Endodermal cell (in vitro differentiated cells): ENCODE measurements at regions not wholly inside any gene's neighbourhood (a gene's known extent, or its start where the extent isn't known, plus 50 kb on each side); places are given as distances from the start of the nearest gene placed in this dataset.

Source experiments
- DNase-seq: peaks from one replicate; pipeline ENCODE4 v3.0.0-alpha.2; 2017
- H3K27ac ChIP-seq: 2 replicates; pipeline ENCODE4 v1.5.1; 2013; ENCODE audit warnings: mild to moderate bottlenecking, low read depth, low read length, moderate library complexity
- H3K27me3 ChIP-seq: 2 replicates; pipeline ENCODE4 v1.6.1; 2013; ENCODE audit warnings: mild to moderate bottlenecking, low read length, moderate library complexity; ENCODE audit not compliant: insufficient read depth, control insufficient read depth, poor library complexity, severe bottlenecking
- H3K36me3 ChIP-seq: 2 replicates; pipeline ENCODE4 v1.7.0; 2013; ENCODE audit warnings: mild to moderate bottlenecking, low read length, moderate library complexity; ENCODE audit not compliant: control insufficient read depth, insufficient read depth
- H3K4me1 ChIP-seq: one replicate; pipeline ENCODE4 v1.7.0; 2013; ENCODE audit warnings: low read length; ENCODE audit not compliant: control insufficient read depth, insufficient read depth
- H3K4me3 ChIP-seq: 2 replicates; pipeline ENCODE4 v1.5.1; 2013; ENCODE audit warnings: mild to moderate bottlenecking, low read length, moderate library complexity
- H3K9ac ChIP-seq: 2 replicates; pipeline ENCODE4 v1.6.1; 2013; ENCODE audit warnings: mild to moderate bottlenecking, low read length, moderate library complexity; ENCODE audit not compliant: poor library complexity, severe bottlenecking; ENCODE audit errors: extremely low read depth
- H3K9me3 ChIP-seq: 2 replicates; pipeline ENCODE4 v1.6.1; 2013; ENCODE audit warnings: mild to moderate bottlenecking, low read length, moderate library complexity; ENCODE audit not compliant: control insufficient read depth
- H3K27ac Mint-ChIP-seq: 2 replicates; pipeline ENCODE4 v1.8.0; 2020; ENCODE audit warnings: mixed read lengths
- H3K27me3 Mint-ChIP-seq: 2 replicates; pipeline ENCODE4 v1.8.0; 2021; ENCODE audit warnings: mild to moderate bottlenecking, mixed read lengths; ENCODE audit not compliant: insufficient read depth
- H3K36me3 Mint-ChIP-seq: 2 replicates; pipeline ENCODE4 v1.8.0; 2020; ENCODE audit warnings: low read depth, mixed read lengths
- H3K4me1 Mint-ChIP-seq: 2 replicates; pipeline ENCODE4 v1.8.0; 2020; ENCODE audit warnings: mixed read lengths
- H3K4me3 Mint-ChIP-seq: 2 replicates; pipeline ENCODE4 v1.8.0; 2020; ENCODE audit warnings: mild to moderate bottlenecking, moderate library complexity, mixed read lengths
- H3K9me3 Mint-ChIP-seq: 2 replicates; pipeline ENCODE4 v1.8.0; 2020; ENCODE audit warnings: mild to moderate bottlenecking, mixed read lengths
- CTCF ChIP-seq: fragments of 200-600 bp; sonication (generic); conservative IDR thresholded peaks from 2 replicates; pipeline ENCODE4 v1.5.0; 2021; ENCODE audit warnings: antibody characterized with exemption, mild to moderate bottlenecking
- WGBS, 2 experiments: methylation state at CpG; one replicate each; pipeline versions ENCODE4 v1.1.5 to v1.1.7; 2013; ENCODE audit warnings: missing lambda C conversion rate in 2 of 2, mixed read lengths in 1 of 2; ENCODE audit not compliant: insufficient coverage in 1 of 2, insufficient read length in 1 of 2; 5-methylcytosine and 5-hydroxymethylcytosine counted together

- TF ChIP-seq CTCF = no peak
Observed at GRCh38 chr13:31867709-31868108, 128.4 kb downstream of the RXFP2 start.

GRCh38 chr13:31869582-31869981 lies 130.3 kb downstream of the RXFP2 start:
- H3K9me3 Mint-ChIP-seq = no peaks in the 10 kb centered on the region

More at GRCh38 chr13:31867709-31868108, 128.4 kb downstream of the RXFP2 start:
- Histone ChIP-seq H3K4me1 (no peaks in the 10 kb centered on the region), H3K36me3 (no peaks in the 10 kb centered on the region), H3K4me3 (no peak overlapping the region), H3K9me3 (no peaks in the 10 kb centered on the region), H3K9ac (no peak overlapping the region), H3K27me3 (no peaks in the 10 kb centered on the region), H3K27ac (no peak overlapping the region)
- Mint-ChIP-seq H3K4me1 (no peaks in the 10 kb centered on the region), H3K27me3 (no peaks in the 10 kb centered on the region), H3K4me3 (no peak overlapping the region), H3K36me3 (no peaks in the 10 kb centered on the region), H3K9me3 (no peaks in the 10 kb centered on the region), H3K27ac (no peak overlapping the region)
- no peak for DNase-seq

GRCh38 chr13:31870511-31870910 lies 131.2 kb downstream of the RXFP2 start:
- H3K27me3 ChIP-seq = no peaks in the 10 kb centered on the region
- WGBS, 2 experiments = 88% methylated on average over 2 of the region's 2 CpGs; no CpG with 5 or more reads in 1 of the 2 experiments
- no peaks in the 10 kb centered on the region for H3K36me3 Mint-ChIP-seq
- H3K9me3 Mint-ChIP-seq = no peaks in the 10 kb centered on the region
- TF ChIP-seq CTCF = no peak
- no peak overlapping the region for H3K27ac ChIP-seq
- H3K9ac ChIP-seq = no peak overlapping the region
- H3K36me3 ChIP-seq = no peaks in the 10 kb centered on the region
- peaks cover 4% of the 10 kb centered on the region for H3K4me1 Mint-ChIP-seq
- DNase-seq = no peak
- no peak overlapping the region for H3K4me3 ChIP-seq
- H3K27me3 Mint-ChIP-seq = no peaks in the 10 kb centered on the region
- H3K4me1 ChIP-seq = no peaks in the 10 kb centered on the region
- no peaks in the 10 kb centered on the region for H3K9me3 ChIP-seq
- H3K27ac Mint-ChIP-seq = no peak overlapping the region
- H3K4me3 Mint-ChIP-seq = no peak overlapping the region

More at GRCh38 chr13:31869582-31869981, 130.3 kb downstream of the RXFP2 start:
- no peak overlapping the region for H3K27ac Mint-ChIP-seq
- Histone ChIP-seq H3K36me3 (no peaks in the 10 kb centered on the region), H3K27me3 (no peaks in the 10 kb centered on the region), H3K4me3 (no peak overlapping the region), H3K9ac (no peak overlapping the region), H3K4me1 (no peaks in the 10 kb centered on the region), H3K27ac (no peak overlapping the region), H3K9me3 (no peaks in the 10 kb centered on the region)
- no peak for DNase-seq
- H3K4me3 Mint-ChIP-seq = no peak overlapping the region
- H3K4me1 Mint-ChIP-seq = peaks cover 4% of the 10 kb centered on the region
- no peak for TF ChIP-seq CTCF
- WGBS, 2 experiments = 80 to 85% methylated on average over 1 to 2 of the region's 2 CpGs
- no peaks in the 10 kb centered on the region for H3K36me3 Mint-ChIP-seq
- H3K27me3 Mint-ChIP-seq = no peaks in the 10 kb centered on the region
